GM12878 (cell line): ENCODE measurements at regions not wholly inside any gene's neighbourhood (a gene's known extent, or its start where the extent isn't known, plus 50 kb on each side); places are given as distances from the start of the nearest gene placed in this dataset.

ENCODE experiments used
- ATAC-seq: fragments of 200-7000 bp; cut with Tn5 transposase; 3 replicates; pipeline ENCODE4 v1.9.1; 2020; ENCODE audit warnings: mild to moderate bottlenecking, moderate library complexity
- BruUV-seq: library from RNA; stranded (reverse); fragments of 400-500 nt; replicated peaks from 2 replicates; lab custom pipeline; 2021; lab: Mats Ljungman, UMichigan
- CTCF ChIA-PET: fragments of 300-600 bp; sonication (Branson Sonifier 250); formaldehyde crosslinking; extraction: SDS; loops from one replicate; lab custom pipeline; 2021; ENCODE audit warnings: inconsistent platforms; lab: Yijun Ruan, JAX
- POLR2A ChIA-PET: fragments of 350-600 bp; formaldehyde crosslinking; extraction: SDS; loops from one replicate; lab custom pipeline; 2021; ENCODE audit warnings: inconsistent platforms; lab: Charles Lee
- RAD21 ChIA-PET: fragments of 300-600 bp; sonication (Branson Sonifier 250); formaldehyde crosslinking; loops from one replicate; lab custom pipeline; 2023; ENCODE audit warnings: antibody characterized with exemption; ENCODE audit not compliant: unreplicated experiment; lab: Charles Lee
- SMC1A ChIA-PET: fragments of 300-600 bp; sonication (Branson Sonifier 250); formaldehyde crosslinking; loops from one replicate; lab custom pipeline; 2023; ENCODE audit not compliant: unreplicated experiment, uncharacterized antibody; lab: Charles Lee
- DNase-seq: peaks from one replicate; pipeline ENCODE4 v3.0.0-alpha.2; 2011; ENCODE audit warnings: low read depth, low spot score
- FAIRE-seq: peaks from 3 replicates; lab custom pipeline; 2011; peaks lifted over from hg19 to GRCh38; lab: Jason Lieb, UNC
- H2AFZ ChIP-seq: 2 replicates; pipeline ENCODE4 v1.6.0; 2011; ENCODE audit warnings: low read depth, low read length, control low read depth; ENCODE audit not compliant: control insufficient read depth
- H3K27ac ChIP-seq: 2 replicates; pipeline ENCODE4 v1.5.1; 2011; ENCODE audit warnings: control low read depth; ENCODE audit not compliant: control insufficient read depth, insufficient read depth
- H3K27me3 ChIP-seq, 2 experiments: replicated peaks in 1 of 2; 2 replicates each; pipeline versions ENCODE4 v1.6.0 to v1.6.1; 2011; ENCODE audit warnings: low read length in 1 of 2; ENCODE audit not compliant: control insufficient read depth in 2 of 2, insufficient read depth in 2 of 2
- H3K36me3 ChIP-seq, 2 experiments: 2 replicates each; pipeline ENCODE4 v1.5.1; 2011; ENCODE audit warnings: low read length in 1 of 2; ENCODE audit not compliant: control insufficient read depth in 2 of 2, insufficient read depth in 2 of 2
- H3K4me1 ChIP-seq: 2 replicates; pipeline ENCODE4 v1.6.1; 2011; ENCODE audit warnings: mild to moderate bottlenecking, low read length, moderate library complexity, mixed read lengths; ENCODE audit not compliant: control insufficient read depth, insufficient read depth
- H3K4me2 ChIP-seq: 2 replicates; pipeline ENCODE4 v1.6.0; 2011; ENCODE audit warnings: control low read depth; ENCODE audit not compliant: control insufficient read depth, insufficient read depth
- H3K4me3 ChIP-seq: fragments of 200-600 bp; sonication (generic); 2 replicates; pipeline ENCODE4 v1.5.1; 2016
- H3K79me2 ChIP-seq: 2 replicates; pipeline ENCODE4 v1.6.0; 2011; ENCODE audit warnings: low read length; ENCODE audit not compliant: control insufficient read depth, insufficient read depth
- H3K9ac ChIP-seq: 2 replicates; pipeline ENCODE4 v1.8.0; 2011; ENCODE audit warnings: low read length, control low read depth, mixed read lengths; ENCODE audit not compliant: control insufficient read depth, insufficient read depth
- H3K9me3 ChIP-seq: replicated peaks from 3 replicates; pipeline ENCODE4 v1.5.1; 2011; ENCODE audit warnings: mild to moderate bottlenecking, low read length; ENCODE audit not compliant: control insufficient read depth, insufficient read depth
- H4K20me1 ChIP-seq: 2 replicates; pipeline ENCODE4 v1.6.0; 2011; ENCODE audit not compliant: control insufficient read depth, insufficient read depth
- BMI1 ChIP-seq: fragments of 450-650 bp; IDR thresholded peaks from 2 replicates; pipeline ENCODE4 v1.6.1; 2016; ENCODE audit warnings: mild to moderate bottlenecking, moderate library complexity, borderline replicate concordance
- EP300 ChIP-seq, 2 experiments: fragments of 150-350 bp in 1 of 2; IDR thresholded peaks; 2 replicates each; pipeline ENCODE4 v1.6.1; 2011 to 2012; ENCODE audit warnings: low read depth in 2 of 2, low read length in 2 of 2, borderline replicate concordance in 1 of 2, improper control_type of control experiment in 1 of 2, inconsistent platforms in 1 of 2; ENCODE audit not compliant: control insufficient read depth in 1 of 2
- GABPA ChIP-seq: IDR thresholded peaks from 2 replicates; pipeline ENCODE4 v1.6.1; 2014; ENCODE audit warnings: antibody characterized with exemption, low read depth, mild to moderate bottlenecking, inconsistent platforms
- NBN ChIP-seq: fragments of 450-650 bp; IDR thresholded peaks from 2 replicates; pipeline ENCODE4 v1.6.1; 2016
- RAD51 ChIP-seq: fragments of 450-650 bp; IDR thresholded peaks from 2 replicates; pipeline ENCODE4 v1.6.1; 2016; ENCODE audit warnings: moderate library complexity, mild to moderate bottlenecking, inconsistent platforms
- SPI1 ChIP-seq: IDR thresholded peaks from 2 replicates; pipeline ENCODE4 v1.6.1; 2011; ENCODE audit warnings: low read depth, mild to moderate bottlenecking, low read length, moderate library complexity, borderline replicate concordance; ENCODE audit not compliant: insufficient read depth
- SREBF1 ChIP-seq: IDR thresholded peaks from 2 replicates; pipeline ENCODE4 v1.6.1; 2012; ENCODE audit warnings: mild to moderate bottlenecking, low read length
- TARDBP ChIP-seq: IDR thresholded peaks from 2 replicates; pipeline ENCODE4 v1.6.1; 2016; ENCODE audit warnings: borderline replicate concordance
- TCF3 ChIP-seq: IDR thresholded peaks from 2 replicates; pipeline ENCODE4 v1.6.1; 2012; ENCODE audit warnings: low read depth, mild to moderate bottlenecking, low read length, borderline replicate concordance; ENCODE audit not compliant: insufficient read depth
- YY1 ChIP-seq: IDR thresholded peaks from 2 replicates; pipeline ENCODE4 v1.6.1; 2011; ENCODE audit warnings: low read depth, mild to moderate bottlenecking, low read length
- ZNF274 ChIP-seq: IDR thresholded peaks from one replicate; pipeline ENCODE4 v1.8.0; 2011; ENCODE audit not compliant: insufficient read length, insufficient read depth
- ZSCAN29 ChIP-seq: fragments of 450-650 bp; IDR thresholded peaks from 2 replicates; pipeline ENCODE4 v1.6.1; 2017; ENCODE audit warnings: mild to moderate bottlenecking, moderate library complexity
- ZZZ3 ChIP-seq: IDR thresholded peaks from 2 replicates; pipeline ENCODE4 v1.6.1; 2011; ENCODE audit warnings: low read depth; ENCODE audit not compliant: control insufficient read depth, insufficient read length
- whole genome bisulfite sequencing: methylation state at CpG from one replicate; pipeline ENCODE4 v1.1.6; 2016; ENCODE audit warnings: low lambda C conversion rate; ENCODE audit not compliant: insufficient replicate concordance, insufficient coverage; ENCODE audit errors: missing lambda C conversion rate; 5-methylcytosine and 5-hydroxymethylcytosine counted together
- in situ Hi-C: fragments of 300-500 bp; cut with MboI; formaldehyde crosslinking; loops from 9 replicates; pipeline ENCODE4 v1.14.3; 2018; ENCODE audit warnings: mixed read lengths
- intact Hi-C: fragments of 100-400 bp; cut with micrococcal nuclease; formaldehyde crosslinking; loops from one replicate; pipeline ENCODE4 v1.14.2; 2022; ENCODE audit not compliant: unreplicated experiment
- TF ChIP-seq, protein P1 (sequence below), 3 experiments: IDR thresholded peaks in 2 of 3; conservative IDR thresholded peaks in 1 of 3; 2 replicates each; pipeline ENCODE4 v1.5.1; 2011; ENCODE audit warnings: low read depth in 3 of 3, low read length in 3 of 3, mild to moderate bottlenecking in 3 of 3, control low read depth in 2 of 3, moderate library complexity in 2 of 3, inconsistent platforms in 1 of 3, mixed read lengths in 1 of 3; ENCODE audit not compliant: control insufficient read depth in 2 of 3, insufficient read depth in 1 of 3; ENCODE audit errors: extremely low read depth in 1 of 3
- TF ChIP-seq, protein P2 (sequence below): fragments of 450-650 bp; IDR thresholded peaks from 2 replicates; pipeline ENCODE4 v1.6.1; 2016; ENCODE audit warnings: mild to moderate bottlenecking
- TF ChIP-seq, protein P3 (sequence below): IDR thresholded peaks from 2 replicates; pipeline ENCODE4 v1.6.1; 2012; ENCODE audit warnings: low read length, inconsistent platforms
- TF ChIP-seq, protein P4 (sequence below): IDR thresholded peaks from 2 replicates; pipeline ENCODE4 v1.6.1; 2012; ENCODE audit warnings: low read depth, low read length, improper control_type of control experiment

DNA sequence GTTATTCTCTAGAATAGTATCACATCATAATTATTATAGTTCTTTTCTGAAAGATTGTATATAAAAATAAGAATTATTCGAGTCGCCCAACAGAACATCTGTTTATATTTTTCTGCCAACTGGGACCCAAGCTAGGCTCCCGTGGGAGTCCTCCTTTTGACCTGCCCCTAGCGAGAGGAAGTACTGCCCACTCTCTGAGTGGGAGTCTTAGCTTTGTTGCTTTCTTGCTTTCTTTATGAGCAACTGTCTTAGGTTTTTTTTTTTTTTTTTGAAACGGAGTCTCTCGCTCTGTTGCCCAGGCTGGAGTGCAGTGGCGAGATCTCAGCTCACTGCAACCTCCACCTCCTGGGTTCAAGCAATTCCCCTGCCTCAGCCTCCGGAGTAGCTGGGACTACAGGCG, 202.0 kb upstream of the ZNF184 start (continued):
- TF ChIP-seq, protein P1, sequence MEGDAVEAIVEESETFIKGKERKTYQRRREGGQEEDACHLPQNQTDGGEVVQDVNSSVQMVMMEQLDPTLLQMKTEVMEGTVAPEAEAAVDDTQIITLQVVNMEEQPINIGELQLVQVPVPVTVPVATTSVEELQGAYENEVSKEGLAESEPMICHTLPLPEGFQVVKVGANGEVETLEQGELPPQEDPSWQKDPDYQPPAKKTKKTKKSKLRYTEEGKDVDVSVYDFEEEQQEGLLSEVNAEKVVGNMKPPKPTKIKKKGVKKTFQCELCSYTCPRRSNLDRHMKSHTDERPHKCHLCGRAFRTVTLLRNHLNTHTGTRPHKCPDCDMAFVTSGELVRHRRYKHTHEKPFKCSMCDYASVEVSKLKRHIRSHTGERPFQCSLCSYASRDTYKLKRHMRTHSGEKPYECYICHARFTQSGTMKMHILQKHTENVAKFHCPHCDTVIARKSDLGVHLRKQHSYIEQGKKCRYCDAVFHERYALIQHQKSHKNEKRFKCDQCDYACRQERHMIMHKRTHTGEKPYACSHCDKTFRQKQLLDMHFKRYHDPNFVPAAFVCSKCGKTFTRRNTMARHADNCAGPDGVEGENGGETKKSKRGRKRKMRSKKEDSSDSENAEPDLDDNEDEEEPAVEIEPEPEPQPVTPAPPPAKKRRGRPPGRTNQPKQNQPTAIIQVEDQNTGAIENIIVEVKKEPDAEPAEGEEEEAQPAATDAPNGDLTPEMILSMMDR (IDR thresholded peaks at IDR 0.05 in 2 of 3, conservative IDR thresholded peaks at IDR 0.05 in 1 of 3; ENCODE audit: control insufficient read depth in 2 of 3, extremely low read depth in 1 of 3, insufficient read depth in 1 of 3, low read depth in 3 of 3, low read length in 3 of 3) = no peak
- TF ChIP-seq, all 136 proteins: peak for 6

DNA sequence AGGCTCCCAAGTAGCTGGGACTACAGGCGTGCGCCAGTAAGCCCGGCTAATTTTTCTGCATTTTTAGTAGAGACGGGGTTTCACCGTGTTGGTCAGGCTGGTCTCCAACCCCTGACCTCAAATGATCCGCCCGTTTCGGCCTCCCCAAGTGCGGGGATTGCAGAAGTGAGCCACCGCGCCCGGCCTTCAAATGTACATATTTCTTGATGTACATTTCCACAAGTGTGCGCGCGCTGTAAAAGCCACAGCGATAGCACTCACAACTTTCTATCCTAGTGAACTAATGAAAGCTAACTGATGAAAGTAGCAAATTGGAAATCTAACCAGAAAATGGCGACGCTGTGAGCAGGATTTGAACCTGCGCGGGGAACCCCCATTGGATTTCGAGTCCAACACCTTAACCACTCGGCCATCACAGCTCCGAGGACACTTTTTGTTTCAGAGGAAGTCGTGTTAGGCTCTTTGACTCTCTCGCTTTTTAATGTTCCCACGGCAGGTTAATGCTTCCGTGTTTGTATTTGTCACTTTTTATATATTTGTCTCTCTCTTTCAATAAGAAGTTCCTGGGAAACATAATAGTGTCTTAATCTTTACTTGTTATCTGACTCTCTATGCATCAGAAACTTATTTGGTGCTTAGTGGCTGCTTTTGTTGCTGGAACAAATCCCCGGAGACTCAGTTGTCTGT, 199.4 kb upstream of the ZNF184 start:
- ChIA-PET RAD21 (interaction anchor here (0.5 to 2.7 kb wide), 2 partner anchors 81 to 166 kb away, joined by 3 to 6 read pairs; no protein-coding TSS in a partner anchor), SMC1A (no interaction called here), CTCF (interaction anchor here (0.9 to 2.2 kb wide), 5 partner anchors 15 to 101 kb away, joined by 3 to 7 read pairs (median 5); no protein-coding TSS in a partner anchor), POLR2A (interaction anchor here (0.9 to 1.5 kb wide), 2 partner anchors 16 to 67 kb away, joined by 5 read pairs; no protein-coding TSS in a partner anchor)
- peak overlapping the region; percentile 93 for H2AFZ ChIP-seq
- H3K79me2 ChIP-seq = no peaks in the 10 kb centered on the region
- no peak for FAIRE-seq
- H3K4me3 ChIP-seq = peak overlapping the region; percentile 38; the same call in 1 of the 2 replicates
- 16% methylated on average over 28 of the region's 28 CpGs for WGBS
- no peaks in the 10 kb centered on the region for H4K20me1 ChIP-seq
- peak; percentile 67 for ATAC-seq
- intact Hi-C loops (loop anchor here (5.0 kb wide), 1 partner anchor 170 kb away; no protein-coding TSS in a partner anchor), in situ Hi-C loops (no loop called here)
- H3K27ac ChIP-seq = peak overlapping the region; percentile 90
- no peaks in the 10 kb centered on the region for H3K36me3 ChIP-seq
- no peaks in the 10 kb centered on the region for H3K27me3 ChIP-seq
- peak overlapping the region; percentile 84 for H3K4me2 ChIP-seq
- DNase-seq = no peak
- BruUV-seq = TSS peak; percentile 79
- peak overlapping the region; percentile 55 for H3K9ac ChIP-seq
- peaks cover 2% of the 10 kb centered on the region; the same call in 2 of the 3 replicates for H3K9me3 ChIP-seq
- H3K4me1 ChIP-seq = peaks cover 9% of the 10 kb centered on the region
- peak; percentile 29; the same call in 1 of the 2 replicates for TF ChIP-seq SPI1
- peak; percentile 72 for TF ChIP-seq GABPA
- no peak for TF ChIP-seq BMI1
- no peak; a peak in 1 of 4 replicates for TF ChIP-seq EP300 (IDR thresholded peaks at IDR 0.05; ENCODE audit: borderline replicate concordance in 1 of 2, control insufficient read depth in 1 of 2, low read depth in 2 of 2, low read length in 2 of 2)
- TF ChIP-seq, protein P2, sequence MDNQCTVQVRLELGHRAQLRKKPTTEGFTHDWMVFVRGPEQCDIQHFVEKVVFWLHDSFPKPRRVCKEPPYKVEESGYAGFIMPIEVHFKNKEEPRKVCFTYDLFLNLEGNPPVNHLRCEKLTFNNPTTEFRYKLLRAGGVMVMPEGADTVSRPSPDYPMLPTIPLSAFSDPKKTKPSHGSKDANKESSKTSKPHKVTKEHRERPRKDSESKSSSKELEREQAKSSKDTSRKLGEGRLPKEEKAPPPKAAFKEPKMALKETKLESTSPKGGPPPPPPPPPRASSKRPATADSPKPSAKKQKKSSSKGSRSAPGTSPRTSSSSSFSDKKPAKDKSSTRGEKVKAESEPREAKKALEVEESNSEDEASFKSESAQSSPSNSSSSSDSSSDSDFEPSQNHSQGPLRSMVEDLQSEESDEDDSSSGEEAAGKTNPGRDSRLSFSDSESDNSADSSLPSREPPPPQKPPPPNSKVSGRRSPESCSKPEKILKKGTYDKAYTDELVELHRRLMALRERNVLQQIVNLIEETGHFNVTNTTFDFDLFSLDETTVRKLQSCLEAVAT = no peak
- TF ChIP-seq SREBF1 = no peak
- TF ChIP-seq TARDBP = no peak
- no peak for TF ChIP-seq ZNF274
- TF ChIP-seq YY1 = peak; percentile 92
- TF ChIP-seq, protein P3, sequence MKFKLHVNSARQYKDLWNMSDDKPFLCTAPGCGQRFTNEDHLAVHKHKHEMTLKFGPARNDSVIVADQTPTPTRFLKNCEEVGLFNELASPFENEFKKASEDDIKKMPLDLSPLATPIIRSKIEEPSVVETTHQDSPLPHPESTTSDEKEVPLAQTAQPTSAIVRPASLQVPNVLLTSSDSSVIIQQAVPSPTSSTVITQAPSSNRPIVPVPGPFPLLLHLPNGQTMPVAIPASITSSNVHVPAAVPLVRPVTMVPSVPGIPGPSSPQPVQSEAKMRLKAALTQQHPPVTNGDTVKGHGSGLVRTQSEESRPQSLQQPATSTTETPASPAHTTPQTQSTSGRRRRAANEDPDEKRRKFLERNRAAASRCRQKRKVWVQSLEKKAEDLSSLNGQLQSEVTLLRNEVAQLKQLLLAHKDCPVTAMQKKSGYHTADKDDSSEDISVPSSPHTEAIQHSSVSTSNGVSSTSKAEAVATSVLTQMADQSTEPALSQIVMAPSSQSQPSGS = peak; percentile 45; the same call in 1 of the 2 replicates
- TF ChIP-seq NBN = no peak
- TF ChIP-seq TCF3 = no peak
- TF ChIP-seq ZSCAN29 = peak; percentile 53; the same call in 1 of the 2 replicates
- TF ChIP-seq ZZZ3 = no peak
- no peak for TF ChIP-seq RAD51
- TF ChIP-seq, protein P4, sequence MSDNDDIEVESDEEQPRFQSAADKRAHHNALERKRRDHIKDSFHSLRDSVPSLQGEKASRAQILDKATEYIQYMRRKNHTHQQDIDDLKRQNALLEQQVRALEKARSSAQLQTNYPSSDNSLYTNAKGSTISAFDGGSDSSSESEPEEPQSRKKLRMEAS = no peak
